ENCODE measurements at regions not wholly inside any gene's neighbourhood (a gene's known extent, or its start where the extent isn't known, plus 50 kb on each side); places are given as distances from the start of the nearest gene placed in this dataset.

- TF ChIP-seq CTCF (IDR thresholded peaks at IDR 0.05) (no peak), POLR2A (IDR thresholded peaks at IDR 0.05) (no peak), POLR2AphosphoS5 (IDR thresholded peaks at IDR 0.05) (no peak)
Observed at GRCh38 chr4:179095585-179096221, 1653.5 kb upstream of the AGA start.
